Retinal pigment epithelial cell (primary cell): ENCODE measurements at regions not wholly inside any gene's neighbourhood (a gene's known extent, or its start where the extent isn't known, plus 50 kb on each side); places are given as distances from the start of the nearest gene placed in this dataset.
"Not testable (repeated sequence)": the region's sequence is repeated elsewhere in the genome, so short reads cannot be mapped to it uniquely, and the experiment has no call there.

ENCODE experiments used
- DNase-seq: peaks from one replicate; pipeline ENCODE4 v3.0.0-alpha.2; 2010; ENCODE audit warnings: low read depth
- H3K4me3 ChIP-seq: 2 replicates; pipeline ENCODE4 v1.5.1; 2011; ENCODE audit warnings: mild to moderate bottlenecking, low read length, control low read depth, moderate library complexity
- CTCF ChIP-seq: conservative IDR thresholded peaks from 2 replicates; pipeline ENCODE4 v1.5.1; 2011; ENCODE audit warnings: low read depth, low read length, control low read depth, inconsistent platforms

DNA sequence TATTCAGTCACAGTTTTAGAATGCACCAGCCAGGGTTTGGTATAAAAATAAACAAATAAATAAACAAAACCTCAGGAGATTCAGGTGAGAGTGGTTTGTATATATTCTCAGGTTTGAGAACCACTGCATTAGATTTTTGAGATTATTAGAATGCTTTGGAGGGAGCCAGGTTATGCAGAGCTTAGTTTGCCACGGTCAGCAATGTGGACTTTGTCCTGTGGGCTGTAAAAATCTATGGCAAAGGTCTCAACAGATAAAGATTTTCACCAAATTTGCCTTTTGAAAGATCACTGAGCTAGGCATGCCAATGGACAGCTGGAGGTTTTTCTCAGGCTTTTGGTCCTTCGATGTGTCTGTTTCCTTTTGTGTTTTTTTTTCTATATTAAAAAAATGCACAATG is 650.1 kb upstream of the RAG2 start:
- TF ChIP-seq CTCF: no peak
- H3K4me3 ChIP-seq: no peak overlapping the region
- no peak for DNase-seq

DNA sequence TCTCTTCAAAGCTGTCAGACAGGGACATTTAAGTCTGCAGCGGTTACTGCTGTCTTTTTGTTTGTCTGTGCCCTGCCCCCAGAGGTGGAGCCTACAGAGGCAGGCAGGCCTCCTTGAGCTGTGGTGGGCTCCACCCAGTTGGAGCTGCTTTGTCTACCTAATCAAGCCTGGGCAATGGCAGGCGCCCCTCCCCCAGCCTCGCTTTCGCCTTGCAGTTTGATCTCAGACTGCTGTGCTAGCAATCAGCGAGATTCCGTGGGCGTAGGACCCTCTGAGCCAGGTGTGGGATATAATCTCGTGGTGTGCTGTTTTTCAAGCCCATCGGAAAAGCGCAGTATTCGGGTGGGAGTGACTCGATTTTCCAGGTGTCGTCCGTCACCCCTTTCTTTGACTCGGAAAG is 648.1 kb upstream of the RAG2 start:
- H3K4me3 ChIP-seq, DNase-seq: not testable (repeated sequence)

- TF ChIP-seq CTCF: no peak
- H3K4me3 ChIP-seq: no peak overlapping the region
Observed at GRCh38 chr11:37230865-37231264, 632.8 kb upstream of the RAG2 start.

GRCh38 chr11:37223962-37224361 is 625.9 kb upstream of the RAG2 start:
- TF ChIP-seq CTCF: no peak
- H3K4me3 ChIP-seq: no peak overlapping the region
- no peak for DNase-seq

More at GRCh38 chr11:37230865-37231264, 632.8 kb upstream of the RAG2 start:
- DNase-seq: no peak

DNA sequence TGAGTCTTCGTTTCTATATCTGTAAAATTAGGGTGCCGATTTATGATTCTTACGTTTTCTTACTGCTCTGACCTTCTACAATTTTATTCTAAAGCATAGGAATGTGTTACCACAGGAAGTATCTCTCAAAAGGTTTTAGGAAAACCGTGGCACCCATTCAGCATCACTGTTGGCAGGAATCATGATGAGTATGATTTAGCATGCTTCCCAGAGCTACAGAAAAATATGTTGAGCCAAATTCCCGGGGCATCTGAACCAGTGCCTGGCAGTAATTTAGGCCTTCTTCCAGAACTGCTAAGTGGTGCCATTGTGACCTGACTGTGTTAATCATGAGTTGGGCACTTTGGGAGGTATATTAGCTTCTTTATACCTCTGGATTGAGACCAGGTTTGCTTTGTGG is 605.0 kb upstream of the RAG2 start:
- TF ChIP-seq CTCF: no peak
- H3K4me3 ChIP-seq: no peak overlapping the region
- no peak for DNase-seq

DNA sequence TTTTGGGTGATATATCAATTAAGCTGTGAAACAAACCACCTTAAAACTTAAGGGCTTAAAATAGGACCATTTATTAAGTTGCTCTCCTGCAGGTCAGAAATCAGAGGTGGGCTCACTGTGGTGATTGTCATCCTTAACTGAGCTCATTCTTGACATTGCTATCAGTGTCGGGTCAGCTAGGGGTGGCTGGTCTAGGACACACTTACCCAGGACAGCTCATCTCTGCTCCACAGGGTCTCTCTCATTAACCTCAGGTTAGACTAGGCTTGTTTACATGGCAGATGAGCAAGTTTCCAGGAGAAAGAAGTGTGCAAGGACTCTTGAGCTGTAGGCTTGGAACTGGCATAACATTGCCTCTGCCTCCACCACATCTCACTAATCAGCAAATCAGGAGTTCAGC is 601.0 kb upstream of the RAG2 start:
- no peak for DNase-seq
- no peak overlapping the region for H3K4me3 ChIP-seq
- TF ChIP-seq CTCF: no peak

GRCh38 chr11:37184326-37184725 is 586.3 kb upstream of the RAG2 start:
- no peak for DNase-seq
- TF ChIP-seq CTCF: no peak
- H3K4me3 ChIP-seq: no peak overlapping the region

DNA sequence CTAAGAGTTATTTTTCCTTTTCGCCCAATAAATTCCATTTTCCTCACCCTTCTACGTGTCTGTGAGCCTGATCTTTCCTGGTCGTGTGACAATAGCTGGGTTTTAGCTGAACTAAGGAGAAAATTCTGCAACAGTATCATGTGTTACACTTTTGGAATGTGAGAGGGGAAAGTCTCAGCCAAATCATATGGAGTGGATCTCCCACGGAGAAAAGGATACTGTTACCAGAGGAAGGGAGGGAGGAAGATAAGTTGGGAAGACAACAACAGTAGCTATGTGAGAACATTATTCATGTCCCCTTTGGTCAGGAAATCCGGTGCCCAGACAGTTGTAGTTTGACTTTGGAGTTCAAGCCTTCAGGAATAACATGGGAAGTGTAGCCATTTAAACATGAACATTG is 584.0 kb upstream of the RAG2 start:
- no peak for DNase-seq
- TF ChIP-seq CTCF: no peak

More for the DNA sequence above, 584.0 kb upstream of the RAG2 start:
- H3K4me3 ChIP-seq: no peak overlapping the region
